Spinal cord (tissue), 9 donors: ENCODE measurements at regions not wholly inside any gene's neighbourhood (a gene's known extent, or its start where the extent isn't known, plus 50 kb on each side); places are given as distances from the start of the nearest gene placed in this dataset.
A peak's percentile ranks its signal among the peaks of the same experiment; 100 is the strongest.
"Not testable (repeated sequence)": the region's sequence is repeated elsewhere in the genome, so short reads cannot be mapped to it uniquely, and the experiment has no call there.

Experiments used
- DNase-seq, 6 donors: peaks; one replicate each; pipeline versions ENCODE4 v3.0.0 to v3.0.0-alpha.2; 2013 to 2015; ENCODE audit warnings: low spot score in 6 of 6, low read depth in 4 of 6
- H3K27ac ChIP-seq: one replicate; pipeline ENCODE4 v1.5.1; 2013; ENCODE audit warnings: low read depth, low read length, control low read depth
- H3K27me3 ChIP-seq: one replicate; pipeline ENCODE4 v1.6.1; 2013; ENCODE audit warnings: low read length; ENCODE audit not compliant: control insufficient read depth, insufficient read depth
- H3K36me3 ChIP-seq: one replicate; pipeline ENCODE4 v1.6.1; 2013; ENCODE audit warnings: low read length; ENCODE audit not compliant: control insufficient read depth, insufficient read depth
- H3K4me1 ChIP-seq: one replicate; pipeline ENCODE4 v1.6.1; 2013; ENCODE audit warnings: low read length; ENCODE audit not compliant: control insufficient read depth, insufficient read depth
- H3K4me3 ChIP-seq: one replicate; pipeline ENCODE4 v1.5.1; 2013; ENCODE audit warnings: low read depth, low read length, control low read depth
- H3K9me3 ChIP-seq: one replicate; pipeline ENCODE4 v1.6.1; 2013; ENCODE audit warnings: low read length; ENCODE audit not compliant: control insufficient read depth, insufficient read depth
- WGBS: methylation state at CpG from one replicate; pipeline ENCODE4 v1.1.5; 2013; ENCODE audit warnings: missing lambda C conversion rate; ENCODE audit not compliant: insufficient coverage; 5-methylcytosine and 5-hydroxymethylcytosine counted together
- donor health status: healthy.

GRCh38 chr20:58037631-58038030 lies 190.8 kb downstream of the ANKRD60 start:
- Histone ChIP-seq H3K9me3 (no peaks in the 10 kb centered on the region), H3K27ac (peak overlapping the region; percentile 42), H3K4me1 (peaks cover 28% of the 10 kb centered on the region), H3K36me3 (no peaks in the 10 kb centered on the region), H3K27me3 (no peaks in the 10 kb centered on the region), H3K4me3 (no peak overlapping the region)
- no CpG with 5 or more reads among the region's 2 CpGs for WGBS
- DNase-seq: no peak

GRCh38 chr20:58033026-58033536 lies 195.4 kb downstream of the ANKRD60 start:
- no peaks in the 10 kb centered on the region for H3K27me3 ChIP-seq
- WGBS: 90% methylated on average over 4 of the region's 4 CpGs
- DNase-seq: no peak

GRCh38 chr20:58032599-58032998 lies 195.9 kb downstream of the ANKRD60 start:
- no CpG with 5 or more reads among the region's 4 CpGs for WGBS
- no peak for DNase-seq
- H3K36me3 ChIP-seq: no peaks in the 10 kb centered on the region
- no peaks in the 10 kb centered on the region for H3K27me3 ChIP-seq
- no peak overlapping the region for H3K4me3 ChIP-seq
- H3K9me3 ChIP-seq: no peaks in the 10 kb centered on the region
- no peaks in the 10 kb centered on the region for H3K4me1 ChIP-seq
- H3K27ac ChIP-seq: no peak overlapping the region

More at GRCh38 chr20:58033026-58033536, 195.4 kb downstream of the ANKRD60 start:
- no peaks in the 10 kb centered on the region for H3K9me3 ChIP-seq
- H3K4me3 ChIP-seq: no peak overlapping the region
- no peaks in the 10 kb centered on the region for H3K36me3 ChIP-seq
- H3K27ac ChIP-seq: no peak overlapping the region
- H3K4me1 ChIP-seq: peaks cover 2% of the 10 kb centered on the region

- H3K36me3 ChIP-seq, H3K27ac ChIP-seq, H3K9me3 ChIP-seq, H3K4me3 ChIP-seq, H3K27me3 ChIP-seq, DNase-seq, H3K4me1 ChIP-seq: not testable (repeated sequence)
- WGBS: 98% methylated on average over 6 of the region's 7 CpGs
These were observed 197.1 kb downstream of the ANKRD60 start for GRCh38 chr20:58031350-58031749.

GRCh38 chr20:58028123-58028522 lies 200.3 kb downstream of the ANKRD60 start:
- Histone ChIP-seq H3K4me1 (peaks cover 10% of the 10 kb centered on the region), H3K36me3 (no peaks in the 10 kb centered on the region), H3K27ac (no peak overlapping the region), H3K27me3 (no peaks in the 10 kb centered on the region), H3K4me3 (no peak overlapping the region), H3K9me3 (no peaks in the 10 kb centered on the region)
- 66% methylated on average over 3 of the region's 3 CpGs for WGBS
- no peak for DNase-seq

- H3K27me3 ChIP-seq: no peaks in the 10 kb centered on the region
- H3K36me3 ChIP-seq: no peaks in the 10 kb centered on the region
- no peak for DNase-seq
- WGBS: no CpG with 5 or more reads among the region's 2 CpGs
- no peaks in the 10 kb centered on the region for H3K9me3 ChIP-seq
- H3K4me3 ChIP-seq: no peak overlapping the region
- no peak overlapping the region for H3K27ac ChIP-seq
- peaks cover 12% of the 10 kb centered on the region for H3K4me1 ChIP-seq
These were observed 202.1 kb downstream of the ANKRD60 start for GRCh38 chr20:58026361-58026760.

- H3K36me3 ChIP-seq: no peaks in the 10 kb centered on the region
- WGBS: 47% methylated on average over 3 of the region's 3 CpGs
- H3K4me3 ChIP-seq: no peak overlapping the region
- no peaks in the 10 kb centered on the region for H3K27me3 ChIP-seq
- H3K9me3 ChIP-seq: no peaks in the 10 kb centered on the region
- H3K4me1 ChIP-seq: peaks cover 24% of the 10 kb centered on the region
- no peak overlapping the region for H3K27ac ChIP-seq
- no peak for DNase-seq
These were observed 203.2 kb downstream of the ANKRD60 start for GRCh38 chr20:58025233-58025632.

- no peak overlapping the region for H3K27ac ChIP-seq
- DNase-seq: no peak
- WGBS: 95% methylated on average over 7 of the region's 9 CpGs
- H3K4me3 ChIP-seq: no peak overlapping the region
- H3K4me1 ChIP-seq: peaks cover 33% of the 10 kb centered on the region
- H3K9me3 ChIP-seq: no peaks in the 10 kb centered on the region
- H3K36me3 ChIP-seq: no peaks in the 10 kb centered on the region
- no peaks in the 10 kb centered on the region for H3K27me3 ChIP-seq
These were observed 204.2 kb downstream of the ANKRD60 start for GRCh38 chr20:58024241-58024721.

GRCh38 chr20:58023781-58024180 lies 204.7 kb downstream of the ANKRD60 start:
- 63% methylated on average over 4 of the region's 5 CpGs for WGBS
- no peak overlapping the region for H3K27ac ChIP-seq
- H3K36me3 ChIP-seq: no peaks in the 10 kb centered on the region
- H3K4me3 ChIP-seq: no peak overlapping the region
- no peaks in the 10 kb centered on the region for H3K27me3 ChIP-seq
- no peaks in the 10 kb centered on the region for H3K9me3 ChIP-seq
- H3K4me1 ChIP-seq: peaks cover 38% of the 10 kb centered on the region
- no peak for DNase-seq

GRCh38 chr20:58023346-58023745 lies 205.1 kb downstream of the ANKRD60 start:
- 94% methylated on average over 8 of the region's 9 CpGs for WGBS
- H3K4me1 ChIP-seq: peaks cover 43% of the 10 kb centered on the region
- no peaks in the 10 kb centered on the region for H3K27me3 ChIP-seq
- H3K36me3 ChIP-seq: no peaks in the 10 kb centered on the region
- no peak overlapping the region for H3K27ac ChIP-seq
- no peak for DNase-seq
- H3K9me3 ChIP-seq: no peaks in the 10 kb centered on the region
- H3K4me3 ChIP-seq: no peak overlapping the region
